Lower lobe of right lung (tissue), 2 donors: ENCODE measurements at regions not wholly inside any gene's neighbourhood (a gene's known extent, or its start where the extent isn't known, plus 50 kb on each side); places are given as distances from the start of the nearest gene placed in this dataset.

Experiments used
- ATAC-seq, 2 donors: fragments of 200-7000 bp; cut with Tn5 transposase; one replicate each; pipeline ENCODE4 v1.9.1; 2020 to 2022; ENCODE audit warnings: mild to moderate bottlenecking in 2 of 2, moderate library complexity in 2 of 2
- DNase-seq: peaks from one replicate; pipeline ENCODE4 v3.0.0-alpha.2; 2020
- H3K27ac ChIP-seq: fragments of 200-600 bp; one replicate; pipeline ENCODE4 v1.8.0; 2022
- H3K27me3 ChIP-seq: fragments of 200-600 bp; one replicate; pipeline ENCODE4 v1.8.0; 2022; ENCODE audit warnings: low read depth
- H3K36me3 ChIP-seq: fragments of 200-600 bp; one replicate; pipeline ENCODE4 v1.8.0; 2022; ENCODE audit warnings: mild to moderate bottlenecking
- H3K4me1 ChIP-seq: fragments of 200-600 bp; one replicate; pipeline ENCODE4 v1.8.0; 2022
- H3K4me3 ChIP-seq: fragments of 200-600 bp; one replicate; pipeline ENCODE4 v1.8.0; 2022; ENCODE audit warnings: mild to moderate bottlenecking
- H3K9me3 ChIP-seq: fragments of 200-600 bp; one replicate; pipeline ENCODE4 v1.8.0; 2022
- CTCF ChIP-seq: fragments of 200-600 bp; IDR thresholded peaks from one replicate; pipeline ENCODE4 v1.8.0; 2022; ENCODE audit warnings: antibody characterized with exemption, mild to moderate bottlenecking
- intact Hi-C: fragments of 100-400 bp; cut with DNase I; formaldehyde crosslinking; loops from one replicate; pipeline ENCODE4 v1.11.0; 2022
- donor health status: DM: no; HTN: yes; CAD: no; lungs with severe emphysema.

GRCh38 chr2:198749364-198749763 lies 708.4 kb downstream of the SATB2 start:
- intact Hi-C loops, result no loop called here
- DNase-seq (no peak), ATAC-seq (no peak)
- Histone ChIP-seq H3K27me3 (no peaks in the 10 kb centered on the region), H3K36me3 (no peaks in the 10 kb centered on the region), H3K4me3 (no peak overlapping the region), H3K9me3 (no peaks in the 10 kb centered on the region), H3K4me1 (no peaks in the 10 kb centered on the region), H3K27ac (no peak overlapping the region)
- TF ChIP-seq CTCF, result no peak

- H3K4me1 ChIP-seq, result no peaks in the 10 kb centered on the region
- ATAC-seq, result no peak
- H3K36me3 ChIP-seq, result no peaks in the 10 kb centered on the region
- no peaks in the 10 kb centered on the region for H3K27me3 ChIP-seq
- TF ChIP-seq CTCF, result no peak
- no peak for DNase-seq
- H3K4me3 ChIP-seq, result no peak overlapping the region
- no peaks in the 10 kb centered on the region for H3K9me3 ChIP-seq
- no peak overlapping the region for H3K27ac ChIP-seq
- intact Hi-C loops, result no loop called here
Observed at GRCh38 chr2:198731842-198732399, 725.8 kb downstream of the SATB2 start.

DNA sequence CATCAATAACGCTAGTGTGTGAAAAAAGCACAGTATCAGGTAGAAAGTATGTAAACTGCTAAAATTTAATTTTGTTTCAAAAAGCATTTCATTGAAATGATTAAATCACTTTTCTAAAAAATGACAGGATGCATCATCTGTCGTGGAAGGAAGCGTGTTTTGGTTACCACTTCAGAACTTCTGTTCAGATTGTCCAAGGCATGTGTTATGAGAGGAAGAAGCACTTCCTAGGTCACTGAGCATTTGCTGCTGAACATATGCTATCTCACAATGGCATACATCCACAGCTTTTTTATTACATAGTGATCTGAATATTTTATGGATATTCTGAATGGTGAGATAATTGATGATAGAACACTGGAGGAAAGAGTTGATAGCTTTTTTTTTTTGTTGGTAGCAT lies 737.5 kb downstream of the SATB2 start:
- H3K36me3 ChIP-seq, result no peaks in the 10 kb centered on the region
- no peaks in the 10 kb centered on the region for H3K4me1 ChIP-seq
- no peak overlapping the region for H3K4me3 ChIP-seq
- H3K9me3 ChIP-seq, result no peaks in the 10 kb centered on the region
- intact Hi-C loops, result no loop called here
- TF ChIP-seq CTCF, result no peak
- H3K27ac ChIP-seq, result no peak overlapping the region
- DNase-seq (no peak), ATAC-seq (no peak)
- no peaks in the 10 kb centered on the region for H3K27me3 ChIP-seq

DNA sequence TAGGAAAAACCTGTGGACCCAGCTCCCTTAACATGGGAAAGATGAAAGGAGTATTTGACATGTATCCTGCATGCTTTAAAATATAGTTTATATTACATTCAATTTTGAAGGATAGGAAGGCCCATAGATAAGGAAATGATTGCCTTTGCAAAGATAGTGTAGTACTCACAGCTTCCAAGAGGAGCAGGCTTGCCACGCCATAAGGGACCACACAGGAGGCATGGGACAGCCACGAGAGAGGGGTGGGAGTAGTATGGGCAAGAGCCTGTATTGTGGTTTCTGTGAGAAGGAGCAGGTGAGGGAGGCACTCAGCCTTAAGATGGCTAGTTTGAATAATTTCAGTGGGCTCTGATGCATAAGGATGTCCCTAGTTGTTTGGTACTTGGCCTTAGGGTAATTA lies 740.3 kb downstream of the SATB2 start:
- H3K27me3 ChIP-seq, result no peaks in the 10 kb centered on the region
- no peak overlapping the region for H3K4me3 ChIP-seq
- no peaks in the 10 kb centered on the region for H3K36me3 ChIP-seq
- H3K4me1 ChIP-seq, result no peaks in the 10 kb centered on the region
- ATAC-seq (peak in 1 of 2 donors; percentile 35), DNase-seq (no peak)
- H3K27ac ChIP-seq, result no peak overlapping the region
- intact Hi-C loops, result no loop called here
- TF ChIP-seq CTCF, result no peak
- no peaks in the 10 kb centered on the region for H3K9me3 ChIP-seq

- intact Hi-C loops, result no loop called here
Observed at GRCh38 chr2:198715302-198715835, 742.4 kb downstream of the SATB2 start.

More at GRCh38 chr2:198715302-198715835, 742.4 kb downstream of the SATB2 start:
- Histone ChIP-seq H3K27ac (no peak overlapping the region), H3K27me3 (no peaks in the 10 kb centered on the region), H3K4me3 (no peak overlapping the region), H3K4me1 (no peaks in the 10 kb centered on the region), H3K36me3 (no peaks in the 10 kb centered on the region), H3K9me3 (no peaks in the 10 kb centered on the region)
- no peak for TF ChIP-seq CTCF
- DNase-seq (no peak), ATAC-seq (no peak)
